ENCODE measurements at regions not wholly inside any gene's neighbourhood (a gene's known extent, or its start where the extent isn't known, plus 50 kb on each side); places are given as distances from the start of the nearest gene placed in this dataset.

DNA sequence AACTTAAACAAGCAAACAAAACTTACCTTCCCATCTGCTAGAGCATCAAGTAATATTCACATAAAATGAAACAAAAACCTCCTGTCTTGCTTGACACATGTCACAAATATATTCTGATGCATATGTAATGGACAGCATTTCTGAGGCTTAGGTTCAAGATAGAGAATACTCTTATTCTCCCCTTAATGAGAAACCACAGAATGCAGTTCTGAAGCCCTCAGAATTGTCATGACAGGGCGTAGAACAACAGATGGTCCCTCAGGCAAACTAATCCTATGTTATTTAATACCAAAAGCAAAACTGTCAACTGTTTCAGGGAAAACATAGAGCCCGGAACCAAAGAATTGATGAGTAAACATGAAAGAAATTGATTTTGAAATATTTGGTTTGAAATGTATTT lies 229.9 kb upstream of the RIOK2 start:
- Histone ChIP-seq H3K27ac (ENCODE audit: low read length in 2 of 2) (no peak overlapping the region), H3K79me2 (ENCODE audit: control insufficient read depth, insufficient read depth, low read length) (no peaks in the 10 kb centered on the region), H3K9ac (ENCODE audit: low read length) (no peak overlapping the region), H3K9me3 (ENCODE audit: control extremely low read depth in 1 of 3, control insufficient read depth in 2 of 3, insufficient read depth in 1 of 3, low read length in 2 of 3) (peaks cover 0 to 4% (median 0%) of the 10 kb centered on the region in 3 donors), H2AFZ (ENCODE audit: insufficient read depth, low read depth, low read length, poor library complexity, severe bottlenecking) (no peak overlapping the region), H3K4me2 (replicated peaks; ENCODE audit: low read depth, low read length, poor library complexity, severe bottlenecking) (no peak overlapping the region), H3K36me3 (replicated peaks in 1 of 2; ENCODE audit: control extremely low read depth in 1 of 2, control insufficient read depth in 1 of 2, extremely low read depth in 1 of 2, insufficient read depth in 2 of 2, low read length in 1 of 2) (no peaks in the 10 kb centered on the region), H4K20me1 (ENCODE audit: control insufficient read depth, insufficient read depth, low read length, poor library complexity, severe bottlenecking) (no peaks in the 10 kb centered on the region), H3K4me1 (ENCODE audit: control insufficient read depth in 2 of 2, insufficient read depth in 2 of 2, low read length in 2 of 2) (no peaks in the 10 kb centered on the region), H3K4me3 (ENCODE audit: control extremely low read depth in 1 of 5, extremely low read depth in 1 of 5, insufficient read depth in 1 of 5, low read depth in 2 of 5, low read length in 4 of 5) (no peak overlapping the region), H3K27me3 (replicated peaks in 1 of 4; ENCODE audit: control extremely low read depth in 1 of 4, control insufficient read depth in 3 of 4, insufficient read depth in 4 of 4, low read length in 3 of 4) (no peaks in the 10 kb centered on the region)
- H3K27me3 Mint-ChIP-seq: no peaks in the 10 kb centered on the region
- no CpG with 5 or more reads among the region's 2 CpGs for WGBS (ENCODE audit: insufficient coverage)
- ATAC-seq (ENCODE audit: low read depth): no peak
- no peaks in the 10 kb centered on the region for H3K9me3 Mint-ChIP-seq (ENCODE audit: insufficient read depth)
- no peak overlapping the region for H3K4me3 Mint-ChIP-seq
- no peak overlapping the region for H3K27ac Mint-ChIP-seq
- ChIA-PET POLR2A (no interaction called here), CTCF (no interaction called here)
- H3K4me1 Mint-ChIP-seq: no peaks in the 10 kb centered on the region
- intact Hi-C loops (cut with micrococcal nuclease): no loop called here
- TF ChIP-seq, protein P1, sequence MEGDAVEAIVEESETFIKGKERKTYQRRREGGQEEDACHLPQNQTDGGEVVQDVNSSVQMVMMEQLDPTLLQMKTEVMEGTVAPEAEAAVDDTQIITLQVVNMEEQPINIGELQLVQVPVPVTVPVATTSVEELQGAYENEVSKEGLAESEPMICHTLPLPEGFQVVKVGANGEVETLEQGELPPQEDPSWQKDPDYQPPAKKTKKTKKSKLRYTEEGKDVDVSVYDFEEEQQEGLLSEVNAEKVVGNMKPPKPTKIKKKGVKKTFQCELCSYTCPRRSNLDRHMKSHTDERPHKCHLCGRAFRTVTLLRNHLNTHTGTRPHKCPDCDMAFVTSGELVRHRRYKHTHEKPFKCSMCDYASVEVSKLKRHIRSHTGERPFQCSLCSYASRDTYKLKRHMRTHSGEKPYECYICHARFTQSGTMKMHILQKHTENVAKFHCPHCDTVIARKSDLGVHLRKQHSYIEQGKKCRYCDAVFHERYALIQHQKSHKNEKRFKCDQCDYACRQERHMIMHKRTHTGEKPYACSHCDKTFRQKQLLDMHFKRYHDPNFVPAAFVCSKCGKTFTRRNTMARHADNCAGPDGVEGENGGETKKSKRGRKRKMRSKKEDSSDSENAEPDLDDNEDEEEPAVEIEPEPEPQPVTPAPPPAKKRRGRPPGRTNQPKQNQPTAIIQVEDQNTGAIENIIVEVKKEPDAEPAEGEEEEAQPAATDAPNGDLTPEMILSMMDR (IDR thresholded peaks at IDR 0.05): no peak
- TF ChIP-seq EZH2 (IDR thresholded peaks at IDR 0.05; ENCODE audit: borderline replicate concordance, insufficient read depth, low read depth, low read length, poor library complexity, severe bottlenecking): no peak
- no peak for DNase-seq

DNA sequence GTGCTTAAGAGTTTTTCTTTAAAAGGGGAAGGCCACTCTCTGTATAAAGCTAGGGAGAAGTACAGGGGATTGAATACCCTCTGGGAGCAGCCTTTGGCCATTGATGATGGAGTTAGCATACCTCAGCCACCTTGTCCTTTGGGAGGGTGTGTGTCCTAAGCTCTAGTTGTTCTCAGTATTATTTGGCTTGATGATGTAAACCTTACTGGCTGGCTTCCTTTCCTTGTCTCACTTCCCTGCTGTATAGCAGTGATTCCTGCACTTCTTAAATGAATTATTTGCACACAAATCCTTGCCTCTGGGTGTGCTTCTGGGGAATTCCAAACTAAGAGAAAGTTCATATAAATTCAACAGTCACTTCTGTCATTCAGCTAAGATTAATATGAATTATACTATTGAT lies 234.9 kb upstream of the RIOK2 start:
- Histone ChIP-seq H3K4me2 (replicated peaks; ENCODE audit: low read depth, low read length, poor library complexity, severe bottlenecking) (no peak overlapping the region), H3K36me3 (replicated peaks in 1 of 2; ENCODE audit: control extremely low read depth in 1 of 2, control insufficient read depth in 1 of 2, extremely low read depth in 1 of 2, insufficient read depth in 2 of 2, low read length in 1 of 2) (no peaks in the 10 kb centered on the region), H3K9ac (ENCODE audit: low read length) (no peak overlapping the region), H3K4me3 (ENCODE audit: control extremely low read depth in 1 of 5, extremely low read depth in 1 of 5, insufficient read depth in 1 of 5, low read depth in 2 of 5, low read length in 4 of 5) (no peak overlapping the region), H3K27ac (ENCODE audit: low read length in 2 of 2) (no peak overlapping the region), H3K79me2 (ENCODE audit: control insufficient read depth, insufficient read depth, low read length) (no peaks in the 10 kb centered on the region), H3K4me1 (ENCODE audit: control insufficient read depth in 2 of 2, insufficient read depth in 2 of 2, low read length in 2 of 2) (no peaks in the 10 kb centered on the region), H3K9me3 (ENCODE audit: control extremely low read depth in 1 of 3, control insufficient read depth in 2 of 3, insufficient read depth in 1 of 3, low read length in 2 of 3) (no peaks in the 10 kb centered on the region), H2AFZ (ENCODE audit: insufficient read depth, low read depth, low read length, poor library complexity, severe bottlenecking) (no peak overlapping the region), H4K20me1 (ENCODE audit: control insufficient read depth, insufficient read depth, low read length, poor library complexity, severe bottlenecking) (no peaks in the 10 kb centered on the region), H3K27me3 (replicated peaks in 1 of 4; ENCODE audit: control extremely low read depth in 1 of 4, control insufficient read depth in 3 of 4, insufficient read depth in 4 of 4, low read length in 3 of 4) (no peaks in the 10 kb centered on the region)
- TF ChIP-seq, protein P1 (IDR thresholded peaks at IDR 0.05): no peak
- no peak for TF ChIP-seq EZH2 (IDR thresholded peaks at IDR 0.05; ENCODE audit: borderline replicate concordance, insufficient read depth, low read depth, low read length, poor library complexity, severe bottlenecking)
- Mint-ChIP-seq H3K9me3 (ENCODE audit: insufficient read depth) (no peaks in the 10 kb centered on the region), H3K4me3 (no peak overlapping the region), H3K27ac (no peak overlapping the region), H3K4me1 (no peaks in the 10 kb centered on the region), H3K27me3 (no peaks in the 10 kb centered on the region)
- POLR2A ChIA-PET: no interaction called here
- DNase-seq: no peak
- CTCF ChIA-PET: no interaction called here
- ATAC-seq (ENCODE audit: low read depth): no peak
- intact Hi-C loops (cut with micrococcal nuclease): no loop called here
